ENCODE measurements at regions not wholly inside any gene's neighbourhood (a gene's known extent, or its start where the extent isn't known, plus 50 kb on each side); places are given as distances from the start of the nearest gene placed in this dataset.

DNA sequence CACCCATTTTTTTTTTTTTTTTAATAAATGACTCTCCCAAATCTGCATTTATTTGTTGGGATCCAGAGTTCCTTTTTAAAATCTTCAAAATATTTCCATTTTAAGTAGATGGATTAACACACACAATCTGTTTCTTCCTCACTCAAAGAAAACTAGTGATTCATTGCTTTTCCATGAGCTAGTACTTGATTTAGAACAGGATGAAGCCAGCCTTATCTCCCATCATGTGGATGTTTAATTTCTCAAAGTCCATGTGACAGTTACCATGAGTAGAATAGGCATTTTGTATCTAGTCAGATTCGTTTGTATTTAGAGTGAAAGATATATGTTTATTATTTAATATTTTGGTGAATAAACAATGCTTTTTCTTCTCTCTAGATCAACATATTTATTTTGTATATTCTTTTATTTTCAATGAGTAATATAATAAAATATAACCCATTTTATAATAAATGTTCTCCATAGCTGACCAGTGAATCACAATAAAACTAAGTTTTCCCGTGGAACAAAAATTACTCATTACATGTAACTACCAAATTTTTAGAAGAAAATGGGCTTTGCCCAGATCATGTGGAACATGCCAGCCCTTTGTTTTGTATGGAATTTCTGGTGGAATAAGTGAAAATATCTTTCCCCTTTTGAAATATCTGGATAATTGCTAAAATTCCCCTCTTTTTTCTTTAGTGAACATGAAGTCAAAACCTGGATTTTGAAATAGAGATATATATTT lies 54.9 kb upstream of the RPS23 start:
- TF ChIP-seq POLR2A (IDR thresholded peaks at IDR 0.05; ENCODE audit: low read depth) (no peak), POLR2AphosphoS5 (IDR thresholded peaks at IDR 0.05) (no peak), EP300 (IDR thresholded peaks at IDR 0.05) (no peak)
- TF ChIP-seq, protein P1, sequence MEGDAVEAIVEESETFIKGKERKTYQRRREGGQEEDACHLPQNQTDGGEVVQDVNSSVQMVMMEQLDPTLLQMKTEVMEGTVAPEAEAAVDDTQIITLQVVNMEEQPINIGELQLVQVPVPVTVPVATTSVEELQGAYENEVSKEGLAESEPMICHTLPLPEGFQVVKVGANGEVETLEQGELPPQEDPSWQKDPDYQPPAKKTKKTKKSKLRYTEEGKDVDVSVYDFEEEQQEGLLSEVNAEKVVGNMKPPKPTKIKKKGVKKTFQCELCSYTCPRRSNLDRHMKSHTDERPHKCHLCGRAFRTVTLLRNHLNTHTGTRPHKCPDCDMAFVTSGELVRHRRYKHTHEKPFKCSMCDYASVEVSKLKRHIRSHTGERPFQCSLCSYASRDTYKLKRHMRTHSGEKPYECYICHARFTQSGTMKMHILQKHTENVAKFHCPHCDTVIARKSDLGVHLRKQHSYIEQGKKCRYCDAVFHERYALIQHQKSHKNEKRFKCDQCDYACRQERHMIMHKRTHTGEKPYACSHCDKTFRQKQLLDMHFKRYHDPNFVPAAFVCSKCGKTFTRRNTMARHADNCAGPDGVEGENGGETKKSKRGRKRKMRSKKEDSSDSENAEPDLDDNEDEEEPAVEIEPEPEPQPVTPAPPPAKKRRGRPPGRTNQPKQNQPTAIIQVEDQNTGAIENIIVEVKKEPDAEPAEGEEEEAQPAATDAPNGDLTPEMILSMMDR (IDR thresholded peaks at IDR 0.05) = no peak
- WGBS = 65% methylated on average over 2 of the region's 2 CpGs
- H3K4me1 ChIP-seq = peaks cover 21 to 36% (median 29%) of the 10 kb centered on the region in 4 donors

DNA sequence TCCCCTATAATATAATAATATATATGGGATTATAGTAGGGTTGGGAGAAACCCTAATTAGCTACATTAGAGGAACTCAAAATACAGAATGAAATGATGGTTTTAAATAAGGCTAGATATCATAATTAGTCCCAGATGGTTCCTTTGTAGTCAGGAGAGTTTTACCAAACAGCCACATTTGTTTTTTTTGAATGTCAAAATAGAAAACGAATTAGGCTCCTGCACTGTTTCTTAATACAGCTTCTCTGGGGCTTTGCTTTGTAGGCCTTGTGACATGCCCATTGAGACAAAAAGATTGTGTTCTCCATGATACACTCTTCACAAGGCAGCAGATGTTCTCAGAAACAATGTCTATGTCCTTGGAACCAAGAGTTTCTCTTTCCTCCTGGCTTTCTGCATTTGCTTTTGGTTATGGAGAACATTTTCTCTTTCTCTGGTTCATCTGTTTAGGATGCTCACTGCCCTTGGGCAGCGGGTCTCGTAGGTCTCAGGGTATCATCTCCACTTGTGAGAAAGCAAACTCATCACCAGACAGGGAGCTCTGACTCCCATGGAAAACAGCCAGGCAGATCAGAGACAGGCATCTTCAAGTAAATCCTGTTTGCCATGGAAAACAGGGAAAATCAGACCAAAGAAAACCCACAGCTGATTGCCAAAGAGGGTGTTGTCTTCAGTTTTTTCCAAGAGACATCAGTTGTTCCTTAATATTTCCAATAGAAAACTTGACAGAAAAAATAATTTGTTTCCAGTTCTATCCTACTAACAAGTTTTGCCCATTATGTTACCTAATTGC lies 54.1 kb upstream of the RPS23 start:
- H3K9me3 ChIP-seq = no peaks in the 10 kb centered on the region
- no peaks in the 10 kb centered on the region for H3K36me3 ChIP-seq
- TF ChIP-seq POLR2AphosphoS5 (IDR thresholded peaks at IDR 0.05) = no peak
- TF ChIP-seq POLR2A (IDR thresholded peaks at IDR 0.05; ENCODE audit: low read depth) = no peak
- no peak for TF ChIP-seq EP300 (IDR thresholded peaks at IDR 0.05)
- TF ChIP-seq, protein P1 (IDR thresholded peaks at IDR 0.05) = no peak
- intact Hi-C loops (cut with DNase I) = no loop called here
- WGBS = 85% methylated on average over 3 of the region's 3 CpGs
- H3K4me3 ChIP-seq = no peak overlapping the region
- no peaks in the 10 kb centered on the region for H3K27me3 ChIP-seq
- DNase-seq (ENCODE audit: extremely low spot score) = peak; percentile 57
- H3K27ac ChIP-seq (replicated peaks in 1 of 4) = peak overlapping the region; percentile 4 to 58 (median 28)
- peaks cover 21 to 36% (median 29%) of the 10 kb centered on the region in 4 donors for H3K4me1 ChIP-seq

More for the DNA sequence above, 54.9 kb upstream of the RPS23 start:
- H3K27ac ChIP-seq (replicated peaks in 1 of 4) = no peak overlapping the region
- no peaks in the 10 kb centered on the region for H3K27me3 ChIP-seq
- H3K36me3 ChIP-seq = no peaks in the 10 kb centered on the region
- intact Hi-C loops (cut with DNase I) = no loop called here
- no peak overlapping the region for H3K4me3 ChIP-seq
- no peaks in the 10 kb centered on the region for H3K9me3 ChIP-seq
- DNase-seq (ENCODE audit: extremely low spot score) = no peak

DNA sequence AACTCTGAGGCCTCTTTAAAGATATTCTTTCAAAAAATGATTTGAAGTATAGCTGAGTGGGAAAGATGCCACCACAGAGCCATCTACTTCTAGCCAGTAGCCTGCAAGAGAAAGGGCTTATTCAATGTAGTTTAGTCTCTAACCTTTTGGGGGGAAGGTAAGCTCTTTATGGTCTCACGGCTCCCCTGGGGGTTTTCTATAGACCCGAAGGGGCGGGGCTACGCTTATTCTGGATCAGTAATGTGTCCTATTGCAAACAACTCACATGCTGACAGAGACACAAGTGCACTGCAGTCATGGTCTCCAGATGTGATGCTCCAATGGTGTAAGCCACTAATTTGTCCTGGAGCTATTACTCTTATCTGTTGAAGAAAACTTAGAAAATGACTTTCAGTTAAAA lies 53.4 kb upstream of the RPS23 start:
- 95% methylated on average over 4 of the region's 4 CpGs for WGBS
- TF ChIP-seq POLR2AphosphoS5 (IDR thresholded peaks at IDR 0.05) = no peak
- no peak for TF ChIP-seq EP300 (IDR thresholded peaks at IDR 0.05)
- no peak for TF ChIP-seq POLR2A (IDR thresholded peaks at IDR 0.05; ENCODE audit: low read depth)
- TF ChIP-seq, protein P1 (IDR thresholded peaks at IDR 0.05) = no peak
- intact Hi-C loops (cut with DNase I) = no loop called here
- H3K36me3 ChIP-seq = no peaks in the 10 kb centered on the region
- peaks cover 21 to 35% (median 27%) of the 10 kb centered on the region in 4 donors for H3K4me1 ChIP-seq
- H3K9me3 ChIP-seq = no peaks in the 10 kb centered on the region
- no peak overlapping the region for H3K27ac ChIP-seq (replicated peaks in 1 of 4)
- peak; percentile 90 for DNase-seq (ENCODE audit: extremely low spot score)
- no peaks in the 10 kb centered on the region for H3K27me3 ChIP-seq
- no peak overlapping the region for H3K4me3 ChIP-seq

DNA sequence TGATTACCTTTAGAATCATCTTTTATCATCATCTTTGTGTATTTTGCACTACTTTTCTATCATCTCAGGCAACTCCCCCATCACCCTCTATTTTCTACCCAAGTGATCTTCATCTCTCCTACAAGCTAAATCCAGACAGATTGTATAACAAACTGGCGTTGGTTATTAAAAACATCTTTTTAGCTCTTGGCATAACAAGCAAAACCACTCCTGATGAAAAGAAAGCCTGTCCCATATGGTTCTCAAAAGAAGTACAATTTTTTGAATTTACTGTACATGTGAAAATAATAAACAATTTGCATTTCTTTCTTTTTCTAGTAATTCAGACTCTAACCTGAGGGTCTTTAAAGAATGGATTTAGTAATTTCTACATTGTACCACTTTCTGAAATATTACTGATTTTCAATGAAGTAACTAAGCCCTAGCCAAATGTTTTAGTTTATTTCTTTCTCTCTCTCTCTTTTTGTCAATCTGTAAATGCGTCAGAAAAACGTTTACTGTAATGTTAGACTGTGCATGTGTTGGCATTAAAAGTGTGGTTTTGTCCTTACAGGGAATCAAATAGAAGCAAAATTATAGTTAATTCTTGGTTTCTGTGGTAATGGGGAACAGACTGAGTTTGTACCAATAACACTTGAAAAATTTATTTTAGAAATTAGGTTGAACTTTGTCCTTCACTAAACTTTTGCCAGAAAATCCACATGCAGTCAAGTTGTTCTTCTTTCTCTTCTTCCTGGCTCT lies 52.5 kb upstream of the RPS23 start:
- TF ChIP-seq EP300 (IDR thresholded peaks at IDR 0.05) (no peak), POLR2A (IDR thresholded peaks at IDR 0.05; ENCODE audit: low read depth) (no peak), POLR2AphosphoS5 (IDR thresholded peaks at IDR 0.05) (no peak)
- TF ChIP-seq, protein P1 (IDR thresholded peaks at IDR 0.05) = no peak
- no peaks in the 10 kb centered on the region for H3K9me3 ChIP-seq
- no peaks in the 10 kb centered on the region for H3K36me3 ChIP-seq
- H3K4me1 ChIP-seq = peaks cover 14 to 26% (median 22%) of the 10 kb centered on the region in 4 donors
- H3K4me3 ChIP-seq = no peak overlapping the region
- 61% methylated on average over 3 of the region's 3 CpGs for WGBS
- H3K27ac ChIP-seq (replicated peaks in 1 of 4) = no peak overlapping the region
- DNase-seq (ENCODE audit: extremely low spot score) = no peak
- intact Hi-C loops (cut with DNase I) = no loop called here
- no peaks in the 10 kb centered on the region for H3K27me3 ChIP-seq
